ENCODE measurements at regions not wholly inside any gene's neighbourhood (a gene's known extent, or its start where the extent isn't known, plus 50 kb on each side); places are given as distances from the start of the nearest gene placed in this dataset.

GRCh38 chr6:53431704-53432103 is 83.0 kb upstream of the ELOVL5 start:
- H3K4me1 ChIP-seq (ENCODE audit: control insufficient read depth in 5 of 5, insufficient read depth in 5 of 5, low read length in 5 of 5), result peaks cover 0 to under 1% (median 0%) of the 10 kb centered on the region in 5 donors
- no peak overlapping the region for H3K27ac ChIP-seq (ENCODE audit: low read depth in 1 of 2, low read length in 1 of 2)
- no peak overlapping the region for H3K4me3 ChIP-seq
- H3K36me3 ChIP-seq (ENCODE audit: control insufficient read depth in 4 of 4, insufficient read depth in 4 of 4, low read length in 4 of 4), result no peaks in the 10 kb centered on the region
- no peaks in the 10 kb centered on the region for H3K27me3 ChIP-seq (ENCODE audit: control insufficient read depth in 3 of 3, insufficient read depth in 3 of 3, low read length in 2 of 3)
- no peak for TF ChIP-seq CTCF (IDR thresholded peaks at IDR 0.05; ENCODE audit: control extremely low read depth, extremely low read depth)
- no peak for DNase-seq
- no peak for ATAC-seq (ENCODE audit: insufficient read depth, low FRiP score)
- 53 to 79% methylated on average over 4 of the region's 4 CpGs for WGBS, 2 donors
- H3K9ac ChIP-seq (ENCODE audit: insufficient read depth in 1 of 2, low read length in 2 of 2), result no peak overlapping the region
- H3K9me3 ChIP-seq (ENCODE audit: control insufficient read depth in 4 of 4, insufficient read depth in 3 of 4, low read length in 3 of 4), result no peaks in the 10 kb centered on the region

- Histone ChIP-seq H3K4me1 (ENCODE audit: control insufficient read depth in 5 of 5, insufficient read depth in 5 of 5, low read length in 5 of 5) (no peaks in the 10 kb centered on the region), H3K9me3 (ENCODE audit: control insufficient read depth in 4 of 4, insufficient read depth in 3 of 4, low read length in 3 of 4) (no peaks in the 10 kb centered on the region), H3K27me3 (ENCODE audit: control insufficient read depth in 3 of 3, insufficient read depth in 3 of 3, low read length in 2 of 3) (no peaks in the 10 kb centered on the region), H3K9ac (ENCODE audit: insufficient read depth in 1 of 2, low read length in 2 of 2) (no peak overlapping the region), H3K36me3 (ENCODE audit: control insufficient read depth in 4 of 4, insufficient read depth in 4 of 4, low read length in 4 of 4) (no peaks in the 10 kb centered on the region), H3K27ac (ENCODE audit: low read depth in 1 of 2, low read length in 1 of 2) (no peak overlapping the region), H3K4me3 (no peak overlapping the region)
- DNase-seq, result no peak
- no peak for TF ChIP-seq CTCF (IDR thresholded peaks at IDR 0.05; ENCODE audit: control extremely low read depth, extremely low read depth)
- ATAC-seq (ENCODE audit: insufficient read depth, low FRiP score), result no peak
Observed at GRCh38 chr6:53429401-53429800, 80.7 kb upstream of the ELOVL5 start.

- no peak for TF ChIP-seq CTCF (IDR thresholded peaks at IDR 0.05; ENCODE audit: control extremely low read depth, extremely low read depth)
- Histone ChIP-seq H3K4me3 (no peak overlapping the region), H3K9ac (ENCODE audit: insufficient read depth in 1 of 2, low read length in 2 of 2) (no peak overlapping the region), H3K27ac (ENCODE audit: low read depth in 1 of 2, low read length in 1 of 2) (no peak overlapping the region), H3K27me3 (ENCODE audit: control insufficient read depth in 3 of 3, insufficient read depth in 3 of 3, low read length in 2 of 3) (no peaks in the 10 kb centered on the region), H3K4me1 (ENCODE audit: control insufficient read depth in 5 of 5, insufficient read depth in 5 of 5, low read length in 5 of 5) (no peaks in the 10 kb centered on the region), H3K9me3 (ENCODE audit: control insufficient read depth in 4 of 4, insufficient read depth in 3 of 4, low read length in 3 of 4) (peaks cover 0 to 1% (median 0%) of the 10 kb centered on the region in 4 donors), H3K36me3 (ENCODE audit: control insufficient read depth in 4 of 4, insufficient read depth in 4 of 4, low read length in 4 of 4) (no peaks in the 10 kb centered on the region)
- ATAC-seq (ENCODE audit: insufficient read depth, low FRiP score) (no peak), DNase-seq (no peak)
- 76 to 80% methylated on average over 1 of the region's 1 CpG for WGBS, 2 donors
Observed at GRCh38 chr6:53428886-53429285, 80.1 kb upstream of the ELOVL5 start.

GRCh38 chr6:53426667-53427270 is 78.0 kb upstream of the ELOVL5 start:
- TF ChIP-seq CTCF (IDR thresholded peaks at IDR 0.05; ENCODE audit: control extremely low read depth, extremely low read depth), result no peak
- WGBS, 2 donors, result 88 to 92% methylated on average over 4 of the region's 4 CpGs
- H3K27me3 ChIP-seq (ENCODE audit: control insufficient read depth in 3 of 3, insufficient read depth in 3 of 3, low read length in 2 of 3), result no peaks in the 10 kb centered on the region

More at GRCh38 chr6:53426667-53427270, 78.0 kb upstream of the ELOVL5 start:
- H3K27ac ChIP-seq (ENCODE audit: low read depth in 1 of 2, low read length in 1 of 2), result no peak overlapping the region
- H3K36me3 ChIP-seq (ENCODE audit: control insufficient read depth in 4 of 4, insufficient read depth in 4 of 4, low read length in 4 of 4), result no peaks in the 10 kb centered on the region
- ATAC-seq (ENCODE audit: insufficient read depth, low FRiP score), result no peak
- no peak overlapping the region for H3K9ac ChIP-seq (ENCODE audit: insufficient read depth in 1 of 2, low read length in 2 of 2)
- H3K4me3 ChIP-seq, result no peak overlapping the region
- no peak for DNase-seq
- peaks cover 0 to 1% (median 0%) of the 10 kb centered on the region in 4 donors for H3K9me3 ChIP-seq (ENCODE audit: control insufficient read depth in 4 of 4, insufficient read depth in 3 of 4, low read length in 3 of 4)
- H3K4me1 ChIP-seq (ENCODE audit: control insufficient read depth in 5 of 5, insufficient read depth in 5 of 5, low read length in 5 of 5), result peaks cover 0 to 1% (median 0%) of the 10 kb centered on the region in 5 donors
